ENCODE measurements at regions not wholly inside any gene's neighbourhood (a gene's known extent, or its start where the extent isn't known, plus 50 kb on each side); places are given as distances from the start of the nearest gene placed in this dataset.

DNA sequence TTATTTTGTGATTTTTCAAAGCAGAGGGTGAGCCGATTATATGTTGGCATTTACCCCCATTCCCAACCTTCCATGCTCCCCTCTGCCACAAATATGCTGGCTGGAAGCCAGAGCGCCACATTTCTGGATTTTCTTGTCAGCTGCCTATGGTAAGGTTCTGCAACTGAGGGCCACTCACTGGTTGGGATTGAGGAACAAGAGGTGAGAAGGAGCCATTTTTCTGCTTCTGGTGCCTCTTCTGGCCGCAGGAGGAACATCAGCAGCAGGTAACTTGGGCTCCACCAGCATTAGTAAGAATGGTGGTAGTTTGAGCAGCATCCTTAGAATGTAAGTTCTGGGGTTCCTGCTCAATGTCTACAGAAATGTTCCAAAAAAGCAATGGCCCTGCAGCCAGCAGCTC lies 159.5 kb upstream of the MAST4 start:
- TF ChIP-seq, protein P1, sequence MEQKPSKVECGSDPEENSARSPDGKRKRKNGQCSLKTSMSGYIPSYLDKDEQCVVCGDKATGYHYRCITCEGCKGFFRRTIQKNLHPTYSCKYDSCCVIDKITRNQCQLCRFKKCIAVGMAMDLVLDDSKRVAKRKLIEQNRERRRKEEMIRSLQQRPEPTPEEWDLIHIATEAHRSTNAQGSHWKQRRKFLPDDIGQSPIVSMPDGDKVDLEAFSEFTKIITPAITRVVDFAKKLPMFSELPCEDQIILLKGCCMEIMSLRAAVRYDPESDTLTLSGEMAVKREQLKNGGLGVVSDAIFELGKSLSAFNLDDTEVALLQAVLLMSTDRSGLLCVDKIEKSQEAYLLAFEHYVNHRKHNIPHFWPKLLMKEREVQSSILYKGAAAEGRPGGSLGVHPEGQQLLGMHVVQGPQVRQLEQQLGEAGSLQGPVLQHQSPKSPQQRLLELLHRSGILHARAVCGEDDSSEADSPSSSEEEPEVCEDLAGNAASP (CRISPR knock-in tag; IDR thresholded peaks at IDR 0.05; ENCODE audit: borderline replicate concordance): no peak
- no peak for TF ChIP-seq NFE2 (CRISPR knock-in tag; IDR thresholded peaks at IDR 0.05)
- no peak for TF ChIP-seq BHLHE40 (IDR thresholded peaks at IDR 0.05; ENCODE audit: low read length)
- no peak for TF ChIP-seq RNF219 (CRISPR knock-in tag; IDR thresholded peaks at IDR 0.05)
- TF ChIP-seq DMTF1 (CRISPR knock-in tag; IDR thresholded peaks at IDR 0.05): no peak
- TF ChIP-seq, protein P2, sequence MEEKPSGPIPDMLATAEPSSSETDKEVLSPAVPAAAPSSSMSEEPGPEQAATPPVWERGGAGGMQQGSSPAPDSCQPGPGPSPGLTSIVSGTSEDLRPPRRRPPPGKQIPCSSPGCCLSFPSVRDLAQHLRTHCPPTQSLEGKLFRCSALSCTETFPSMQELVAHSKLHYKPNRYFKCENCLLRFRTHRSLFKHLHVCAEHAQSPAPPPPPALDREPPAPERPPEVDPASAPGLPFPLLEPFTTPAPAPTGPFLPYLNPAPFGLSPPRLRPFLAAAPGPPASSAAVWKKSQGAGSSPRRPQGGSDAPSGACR (CRISPR knock-in tag; IDR thresholded peaks at IDR 0.05): no peak
- TF ChIP-seq, protein P3, sequence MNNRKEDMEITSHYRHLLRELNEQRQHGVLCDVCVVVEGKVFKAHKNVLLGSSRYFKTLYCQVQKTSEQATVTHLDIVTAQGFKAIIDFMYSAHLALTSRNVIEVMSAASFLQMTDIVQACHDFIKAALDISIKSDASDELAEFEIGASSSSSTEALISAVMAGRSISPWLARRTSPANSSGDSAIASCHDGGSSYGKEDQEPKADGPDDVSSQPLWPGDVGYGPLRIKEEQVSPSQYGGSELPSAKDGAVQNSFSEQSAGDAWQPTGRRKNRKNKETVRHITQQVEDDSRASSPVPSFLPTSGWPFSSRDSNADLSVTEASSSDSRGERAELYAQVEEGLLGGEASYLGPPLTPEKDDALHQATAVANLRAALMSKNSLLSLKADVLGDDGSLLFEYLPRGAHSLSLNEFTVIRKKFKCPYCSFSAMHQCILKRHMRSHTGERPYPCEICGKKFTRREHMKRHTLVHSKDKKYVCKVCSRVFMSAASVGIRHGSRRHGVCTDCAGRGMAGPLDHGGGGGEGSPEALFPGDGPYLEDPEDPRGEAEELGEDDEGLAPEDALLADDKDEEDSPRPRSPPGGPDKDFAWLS (CRISPR knock-in tag; IDR thresholded peaks at IDR 0.05; ENCODE audit: borderline replicate concordance): no peak
- no peak for TF ChIP-seq ZNF780A (CRISPR knock-in tag; IDR thresholded peaks at IDR 0.05)
- no peak for TF ChIP-seq XRCC5 (optimal IDR thresholded peaks at IDR 0.05; ENCODE audit: low read length)
- TF ChIP-seq ATF7 (IDR thresholded peaks at IDR 0.05): no peak
- no peak for TF ChIP-seq ATF7 (CRISPR knock-in tag; IDR thresholded peaks at IDR 0.05)
- TF ChIP-seq ZNF136 (CRISPR knock-in tag; IDR thresholded peaks at IDR 0.05; ENCODE audit: low read depth): no peak
- TF ChIP-seq, protein P4, sequence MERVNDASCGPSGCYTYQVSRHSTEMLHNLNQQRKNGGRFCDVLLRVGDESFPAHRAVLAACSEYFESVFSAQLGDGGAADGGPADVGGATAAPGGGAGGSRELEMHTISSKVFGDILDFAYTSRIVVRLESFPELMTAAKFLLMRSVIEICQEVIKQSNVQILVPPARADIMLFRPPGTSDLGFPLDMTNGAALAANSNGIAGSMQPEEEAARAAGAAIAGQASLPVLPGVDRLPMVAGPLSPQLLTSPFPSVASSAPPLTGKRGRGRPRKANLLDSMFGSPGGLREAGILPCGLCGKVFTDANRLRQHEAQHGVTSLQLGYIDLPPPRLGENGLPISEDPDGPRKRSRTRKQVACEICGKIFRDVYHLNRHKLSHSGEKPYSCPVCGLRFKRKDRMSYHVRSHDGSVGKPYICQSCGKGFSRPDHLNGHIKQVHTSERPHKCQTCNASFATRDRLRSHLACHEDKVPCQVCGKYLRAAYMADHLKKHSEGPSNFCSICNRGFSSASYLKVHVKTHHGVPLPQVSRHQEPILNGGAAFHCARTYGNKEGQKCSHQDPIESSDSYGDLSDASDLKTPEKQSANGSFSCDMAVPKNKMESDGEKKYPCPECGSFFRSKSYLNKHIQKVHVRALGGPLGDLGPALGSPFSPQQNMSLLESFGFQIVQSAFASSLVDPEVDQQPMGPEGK (CRISPR knock-in tag; IDR thresholded peaks at IDR 0.05): no peak
- TF ChIP-seq, protein P5, sequence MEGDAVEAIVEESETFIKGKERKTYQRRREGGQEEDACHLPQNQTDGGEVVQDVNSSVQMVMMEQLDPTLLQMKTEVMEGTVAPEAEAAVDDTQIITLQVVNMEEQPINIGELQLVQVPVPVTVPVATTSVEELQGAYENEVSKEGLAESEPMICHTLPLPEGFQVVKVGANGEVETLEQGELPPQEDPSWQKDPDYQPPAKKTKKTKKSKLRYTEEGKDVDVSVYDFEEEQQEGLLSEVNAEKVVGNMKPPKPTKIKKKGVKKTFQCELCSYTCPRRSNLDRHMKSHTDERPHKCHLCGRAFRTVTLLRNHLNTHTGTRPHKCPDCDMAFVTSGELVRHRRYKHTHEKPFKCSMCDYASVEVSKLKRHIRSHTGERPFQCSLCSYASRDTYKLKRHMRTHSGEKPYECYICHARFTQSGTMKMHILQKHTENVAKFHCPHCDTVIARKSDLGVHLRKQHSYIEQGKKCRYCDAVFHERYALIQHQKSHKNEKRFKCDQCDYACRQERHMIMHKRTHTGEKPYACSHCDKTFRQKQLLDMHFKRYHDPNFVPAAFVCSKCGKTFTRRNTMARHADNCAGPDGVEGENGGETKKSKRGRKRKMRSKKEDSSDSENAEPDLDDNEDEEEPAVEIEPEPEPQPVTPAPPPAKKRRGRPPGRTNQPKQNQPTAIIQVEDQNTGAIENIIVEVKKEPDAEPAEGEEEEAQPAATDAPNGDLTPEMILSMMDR (CRISPR knock-in tag; IDR thresholded peaks at IDR 0.05): peak; percentile 30; the same call in 1 of the 2 replicates
